ENCODE measurements at regions not wholly inside any gene's neighbourhood (a gene's known extent, or its start where the extent isn't known, plus 50 kb on each side); places are given as distances from the start of the nearest gene placed in this dataset.

GRCh38 chr15:69636169-69636915, 183.7 kb downstream of the RPLP1 start:
- Histone ChIP-seq H3K27ac (ENCODE audit: low read length) (no peak overlapping the region), H3K27me3 (ENCODE audit: control insufficient read depth, insufficient read depth, low read length) (peaks cover 10% of the 10 kb centered on the region), H3K36me3 (ENCODE audit: control insufficient read depth, insufficient read depth, low read length) (no peaks in the 10 kb centered on the region), H3K4me1 (ENCODE audit: control insufficient read depth, insufficient read depth, low read length) (no peaks in the 10 kb centered on the region), H3K9me3 (replicated peaks; ENCODE audit: control insufficient read depth, low read depth, low read length) (peaks cover 2% of the 10 kb centered on the region), H3K4me3 (ENCODE audit: low read length) (no peak overlapping the region)
- 79% methylated on average over 2 of the region's 10 CpGs for whole genome bisulfite sequencing (ENCODE audit: insufficient coverage)
- DNase-seq = no peak

GRCh38 chr15:69637818-69638217, 185.2 kb downstream of the RPLP1 start:
- no peaks in the 10 kb centered on the region for H3K36me3 ChIP-seq (ENCODE audit: control insufficient read depth, insufficient read depth, low read length)
- no peak for DNase-seq
- no peak overlapping the region for H3K4me3 ChIP-seq (ENCODE audit: low read length)
- peaks cover 2% of the 10 kb centered on the region for H3K9me3 ChIP-seq (replicated peaks; ENCODE audit: control insufficient read depth, low read depth, low read length)
- no peaks in the 10 kb centered on the region for H3K4me1 ChIP-seq (ENCODE audit: control insufficient read depth, insufficient read depth, low read length)
- WGBS (ENCODE audit: insufficient coverage) = 86% methylated on average over 3 of the region's 5 CpGs
- peaks cover 7% of the 10 kb centered on the region for H3K27me3 ChIP-seq (ENCODE audit: control insufficient read depth, insufficient read depth, low read length)
- H3K27ac ChIP-seq (ENCODE audit: low read length) = no peak overlapping the region

GRCh38 chr15:69643476-69643875, 190.9 kb downstream of the RPLP1 start:
- Histone ChIP-seq H3K27me3 (ENCODE audit: control insufficient read depth, insufficient read depth, low read length) (peaks cover 11% of the 10 kb centered on the region), H3K36me3 (ENCODE audit: control insufficient read depth, insufficient read depth, low read length) (no peaks in the 10 kb centered on the region), H3K9me3 (replicated peaks; ENCODE audit: control insufficient read depth, low read depth, low read length) (peaks cover 2% of the 10 kb centered on the region), H3K4me3 (ENCODE audit: low read length) (no peak overlapping the region), H3K27ac (ENCODE audit: low read length) (no peak overlapping the region), H3K4me1 (ENCODE audit: control insufficient read depth, insufficient read depth, low read length) (peaks cover 10% of the 10 kb centered on the region)
- WGBS (ENCODE audit: insufficient coverage) = no CpG with 5 or more reads among the region's 5 CpGs
- DNase-seq = no peak

GRCh38 chr15:69643971-69644370, 191.4 kb downstream of the RPLP1 start:
- no peak for DNase-seq
- WGBS (ENCODE audit: insufficient coverage) = no CpG with 5 or more reads among the region's 1 CpG
- peaks cover 2% of the 10 kb centered on the region for H3K9me3 ChIP-seq (replicated peaks; ENCODE audit: control insufficient read depth, low read depth, low read length)
- H3K27me3 ChIP-seq (ENCODE audit: control insufficient read depth, insufficient read depth, low read length) = peaks cover 12% of the 10 kb centered on the region
- H3K4me1 ChIP-seq (ENCODE audit: control insufficient read depth, insufficient read depth, low read length) = peaks cover 14% of the 10 kb centered on the region
- no peaks in the 10 kb centered on the region for H3K36me3 ChIP-seq (ENCODE audit: control insufficient read depth, insufficient read depth, low read length)
- H3K4me3 ChIP-seq (ENCODE audit: low read length) = no peak overlapping the region
- no peak overlapping the region for H3K27ac ChIP-seq (ENCODE audit: low read length)

- Histone ChIP-seq H3K4me3 (ENCODE audit: low read length) (no peak overlapping the region), H3K27me3 (ENCODE audit: control insufficient read depth, insufficient read depth, low read length) (peaks cover 21% of the 10 kb centered on the region), H3K36me3 (ENCODE audit: control insufficient read depth, insufficient read depth, low read length) (no peaks in the 10 kb centered on the region), H3K4me1 (ENCODE audit: control insufficient read depth, insufficient read depth, low read length) (peaks cover 17% of the 10 kb centered on the region), H3K9me3 (replicated peaks; ENCODE audit: control insufficient read depth, low read depth, low read length) (no peaks in the 10 kb centered on the region), H3K27ac (ENCODE audit: low read length) (no peak overlapping the region)
- DNase-seq = no peak
- no CpG with 5 or more reads among the region's 1 CpG for WGBS (ENCODE audit: insufficient coverage)
These were observed 192.3 kb downstream of the RPLP1 start for GRCh38 chr15:69644876-69645275.

GRCh38 chr15:69647142-69647513, 194.5 kb downstream of the RPLP1 start:
- no peak overlapping the region for H3K4me3 ChIP-seq (ENCODE audit: low read length)
- peaks cover 30% of the 10 kb centered on the region for H3K27me3 ChIP-seq (ENCODE audit: control insufficient read depth, insufficient read depth, low read length)
- H3K27ac ChIP-seq (ENCODE audit: low read length) = no peak overlapping the region
- no peaks in the 10 kb centered on the region for H3K9me3 ChIP-seq (replicated peaks; ENCODE audit: control insufficient read depth, low read depth, low read length)
- no peak for DNase-seq
- WGBS (ENCODE audit: insufficient coverage) = 80% methylated on average over 1 of the region's 1 CpG
- H3K4me1 ChIP-seq (ENCODE audit: control insufficient read depth, insufficient read depth, low read length) = peaks cover 17% of the 10 kb centered on the region
- H3K36me3 ChIP-seq (ENCODE audit: control insufficient read depth, insufficient read depth, low read length) = no peaks in the 10 kb centered on the region

- Histone ChIP-seq H3K4me3 (ENCODE audit: low read length) (no peak overlapping the region), H3K9me3 (replicated peaks; ENCODE audit: control insufficient read depth, low read depth, low read length) (no peaks in the 10 kb centered on the region), H3K27ac (ENCODE audit: low read length) (no peak overlapping the region), H3K27me3 (ENCODE audit: control insufficient read depth, insufficient read depth, low read length) (peaks cover 31% of the 10 kb centered on the region), H3K4me1 (ENCODE audit: control insufficient read depth, insufficient read depth, low read length) (peaks cover 17% of the 10 kb centered on the region), H3K36me3 (ENCODE audit: control insufficient read depth, insufficient read depth, low read length) (no peaks in the 10 kb centered on the region)
- DNase-seq = peak; percentile 55
- WGBS (ENCODE audit: insufficient coverage) = 8% methylated on average over 14 of the region's 14 CpGs
These were observed 195.6 kb downstream of the RPLP1 start for GRCh38 chr15:69648212-69648611.

- H3K27me3 ChIP-seq (ENCODE audit: control insufficient read depth, insufficient read depth, low read length) = peaks cover 34% of the 10 kb centered on the region
- no peak overlapping the region for H3K27ac ChIP-seq (ENCODE audit: low read length)
- WGBS (ENCODE audit: insufficient coverage) = 58% methylated on average over 11 of the region's 13 CpGs
- H3K9me3 ChIP-seq (replicated peaks; ENCODE audit: control insufficient read depth, low read depth, low read length) = no peaks in the 10 kb centered on the region
- H3K4me1 ChIP-seq (ENCODE audit: control insufficient read depth, insufficient read depth, low read length) = peaks cover 17% of the 10 kb centered on the region
- no peaks in the 10 kb centered on the region for H3K36me3 ChIP-seq (ENCODE audit: control insufficient read depth, insufficient read depth, low read length)
- no peak for DNase-seq
- no peak overlapping the region for H3K4me3 ChIP-seq (ENCODE audit: low read length)
These were observed 196.4 kb downstream of the RPLP1 start for GRCh38 chr15:69648775-69649735.

- no peaks in the 10 kb centered on the region for H3K36me3 ChIP-seq (ENCODE audit: control insufficient read depth, insufficient read depth, low read length)
- H3K27me3 ChIP-seq (ENCODE audit: control insufficient read depth, insufficient read depth, low read length) = peaks cover 31% of the 10 kb centered on the region
- H3K4me1 ChIP-seq (ENCODE audit: control insufficient read depth, insufficient read depth, low read length) = peaks cover 13% of the 10 kb centered on the region
- 83% methylated on average over 1 of the region's 1 CpG for WGBS (ENCODE audit: insufficient coverage)
- no peak for DNase-seq
- no peak overlapping the region for H3K4me3 ChIP-seq (ENCODE audit: low read length)
- no peaks in the 10 kb centered on the region for H3K9me3 ChIP-seq (replicated peaks; ENCODE audit: control insufficient read depth, low read depth, low read length)
- H3K27ac ChIP-seq (ENCODE audit: low read length) = no peak overlapping the region
These were observed 199.7 kb downstream of the RPLP1 start for GRCh38 chr15:69652293-69652692.

GRCh38 chr15:69652751-69653305, 200.2 kb downstream of the RPLP1 start:
- Histone ChIP-seq H3K4me1 (ENCODE audit: control insufficient read depth, insufficient read depth, low read length) (peaks cover 13% of the 10 kb centered on the region), H3K9me3 (replicated peaks; ENCODE audit: control insufficient read depth, low read depth, low read length) (no peaks in the 10 kb centered on the region), H3K36me3 (ENCODE audit: control insufficient read depth, insufficient read depth, low read length) (no peaks in the 10 kb centered on the region), H3K27me3 (ENCODE audit: control insufficient read depth, insufficient read depth, low read length) (peaks cover 35% of the 10 kb centered on the region), H3K27ac (ENCODE audit: low read length) (no peak overlapping the region), H3K4me3 (ENCODE audit: low read length) (no peak overlapping the region)
- 79% methylated on average over 2 of the region's 5 CpGs for WGBS (ENCODE audit: insufficient coverage)
- DNase-seq = no peak
